ENCODE measurements at regions not wholly inside any gene's neighbourhood (a gene's known extent, or its start where the extent isn't known, plus 50 kb on each side); places are given as distances from the start of the nearest gene placed in this dataset.

DNA sequence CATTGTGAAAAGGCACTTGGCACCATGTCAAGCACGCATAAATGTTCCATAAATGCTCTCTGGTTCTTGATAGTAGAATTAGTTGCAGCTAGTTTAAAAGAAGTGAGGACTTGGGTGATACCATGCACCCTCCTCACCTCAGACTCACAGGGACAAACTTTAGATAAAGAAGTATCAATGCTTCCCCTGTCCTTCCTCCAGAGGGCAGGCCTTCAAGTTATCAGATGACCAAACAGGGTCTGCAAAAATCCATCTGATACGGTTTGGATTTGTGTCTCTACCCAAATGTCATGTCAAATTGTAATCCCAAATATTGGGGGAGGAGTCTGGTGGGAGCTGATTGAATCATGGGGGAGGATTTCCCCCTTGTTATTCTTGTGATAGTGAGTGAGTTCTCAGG is 54.1 kb downstream of the C1QL2 start:
- no peak for DNase-seq

DNA sequence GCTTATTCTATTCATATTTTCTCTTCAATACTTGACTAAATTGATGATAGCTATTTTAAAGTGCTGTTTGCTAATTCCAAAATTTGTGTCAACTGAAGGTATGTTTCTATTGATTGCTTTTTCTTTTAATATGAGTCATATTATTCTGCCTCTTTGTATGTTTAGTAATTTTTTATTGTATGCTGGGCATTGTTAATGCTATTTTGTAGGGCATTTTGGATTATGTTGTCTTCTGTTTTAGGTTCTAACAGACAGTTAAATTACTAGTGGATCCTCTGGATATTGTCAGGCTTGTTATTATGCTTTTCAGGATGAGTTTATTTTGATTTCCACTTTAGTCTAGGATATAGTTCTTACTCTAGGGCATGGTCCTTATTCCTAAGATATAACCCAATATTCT is 55.6 kb downstream of the C1QL2 start:
- DNase-seq, result no peak

DNA sequence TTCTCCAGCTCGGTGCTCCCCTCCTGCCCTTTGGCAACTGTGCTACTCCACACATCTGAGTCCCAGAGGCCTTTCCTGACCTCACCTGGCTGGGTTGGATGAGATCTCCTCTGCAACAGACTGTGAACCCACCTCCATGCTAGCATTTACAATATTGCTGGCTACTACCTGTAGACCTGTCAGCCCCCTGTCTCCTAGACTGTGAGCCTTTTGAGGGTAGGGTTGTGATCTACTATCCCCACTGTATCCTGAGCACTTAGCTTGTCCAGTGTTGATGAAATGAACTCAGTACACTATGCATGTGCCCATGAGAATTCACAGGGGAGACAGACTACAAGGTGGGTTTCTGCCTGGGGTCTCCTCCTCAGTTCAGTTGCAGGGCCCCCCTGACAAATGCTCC is 70.1 kb downstream of the C1QL2 start:
- DNase-seq, result no peak

DNA sequence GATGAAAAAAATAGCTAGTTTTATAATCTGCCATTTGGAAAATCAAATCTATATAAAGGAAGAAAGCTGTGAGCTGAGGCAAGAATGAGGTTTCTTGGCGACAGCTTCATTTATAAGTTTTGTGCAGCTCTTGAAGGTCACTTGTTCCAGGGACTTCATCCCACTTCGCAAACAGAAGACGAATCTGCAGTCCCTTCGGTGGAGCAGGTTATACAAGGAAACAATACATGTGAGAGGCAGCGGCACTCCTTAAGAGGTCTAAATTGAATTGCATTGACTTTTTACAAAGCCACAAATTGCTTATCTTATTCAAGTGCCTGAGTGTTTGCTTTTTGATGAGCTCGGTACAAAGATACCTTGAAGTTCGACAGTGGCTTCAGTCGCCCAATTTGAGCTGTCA is 72.2 kb downstream of the C1QL2 start:
- DNase-seq, result no peak

DNA sequence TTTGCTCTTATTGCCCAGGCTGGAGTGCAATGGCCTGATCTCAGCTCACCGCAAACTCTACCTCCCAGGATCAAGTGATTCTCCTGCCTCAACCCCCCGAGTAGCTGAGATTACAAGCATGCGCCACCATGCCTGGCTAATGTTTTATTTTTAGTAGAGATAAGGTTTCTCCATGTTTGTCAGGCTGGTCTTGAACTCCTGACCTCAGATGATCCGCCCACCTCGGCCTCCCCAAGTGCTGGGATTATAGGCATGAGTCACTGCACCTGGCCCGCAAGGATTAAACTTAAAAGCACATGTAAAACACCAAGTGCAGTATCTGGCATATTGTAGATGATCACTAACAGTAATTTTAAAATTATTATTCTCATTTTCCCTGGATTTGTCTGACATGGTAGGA is 72.9 kb downstream of the C1QL2 start:
- no peak for DNase-seq

DNA sequence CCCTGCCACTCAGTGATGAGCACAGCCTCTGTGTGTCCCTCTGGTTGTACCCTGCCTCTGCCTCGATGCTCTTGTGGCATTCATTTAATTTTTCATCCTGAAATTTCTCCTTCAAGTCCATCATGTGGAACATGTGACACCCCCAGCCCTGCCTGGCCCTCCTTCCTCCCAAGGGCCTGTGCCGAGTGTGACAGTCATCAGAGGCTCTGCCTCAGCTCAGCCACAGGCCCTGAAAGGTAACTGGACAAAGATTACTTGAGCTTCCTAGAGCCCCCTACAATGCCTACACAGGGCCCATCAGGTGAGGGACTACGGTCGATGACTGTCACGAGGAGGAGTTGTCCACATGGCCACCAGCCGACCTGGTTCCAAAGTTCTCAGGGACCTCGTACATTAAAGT is 75.1 kb downstream of the C1QL2 start:
- no peak for DNase-seq

DNA sequence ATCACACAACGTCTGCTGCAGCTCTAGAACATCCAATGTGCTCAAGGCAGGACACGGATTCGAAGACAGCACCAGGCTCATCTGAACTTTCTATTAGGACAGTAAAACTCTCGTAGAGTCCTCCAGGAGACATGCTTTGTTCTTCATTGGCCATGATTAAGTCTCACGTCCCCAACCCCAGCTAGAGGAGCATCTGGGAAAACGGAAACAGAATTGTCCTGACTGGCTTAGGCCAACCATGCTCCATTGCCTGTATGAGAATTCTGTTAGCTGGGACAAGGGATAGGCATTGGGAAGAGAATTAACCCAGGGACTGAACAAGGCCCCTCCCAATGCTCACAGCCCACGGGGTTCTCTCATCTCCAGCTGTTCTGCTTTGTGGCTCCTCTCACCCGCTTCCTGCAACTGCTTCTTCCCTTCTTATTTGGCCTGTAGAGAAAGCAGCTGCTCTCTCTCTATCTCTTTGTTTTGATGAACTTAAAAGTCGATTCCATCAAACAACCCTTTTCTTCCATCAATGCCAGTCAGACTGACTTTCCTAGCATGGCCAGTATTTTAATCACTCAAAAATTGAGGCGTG is 75.6 kb downstream of the C1QL2 start:
- DNase-seq, result no peak

DNA sequence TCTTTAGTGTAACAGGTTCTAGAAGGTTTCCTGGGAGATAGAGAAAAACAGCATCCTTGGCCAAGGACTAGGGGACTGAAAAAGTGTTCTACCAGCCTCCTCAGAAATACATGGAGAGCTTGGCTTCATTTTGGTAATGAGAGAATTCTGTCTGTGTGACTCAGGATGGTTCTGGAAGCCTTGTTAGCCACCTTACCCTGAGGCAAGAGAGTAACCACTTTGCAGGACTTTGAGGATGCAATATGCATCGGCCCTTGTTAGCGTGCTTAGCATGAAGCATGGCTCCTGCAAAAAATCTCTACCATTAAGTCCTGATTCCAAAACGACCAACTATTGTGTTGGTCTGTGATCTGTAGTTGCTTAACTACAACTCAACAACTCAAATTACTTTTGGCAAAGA is 79.8 kb downstream of the C1QL2 start:
- no peak for DNase-seq

DNA sequence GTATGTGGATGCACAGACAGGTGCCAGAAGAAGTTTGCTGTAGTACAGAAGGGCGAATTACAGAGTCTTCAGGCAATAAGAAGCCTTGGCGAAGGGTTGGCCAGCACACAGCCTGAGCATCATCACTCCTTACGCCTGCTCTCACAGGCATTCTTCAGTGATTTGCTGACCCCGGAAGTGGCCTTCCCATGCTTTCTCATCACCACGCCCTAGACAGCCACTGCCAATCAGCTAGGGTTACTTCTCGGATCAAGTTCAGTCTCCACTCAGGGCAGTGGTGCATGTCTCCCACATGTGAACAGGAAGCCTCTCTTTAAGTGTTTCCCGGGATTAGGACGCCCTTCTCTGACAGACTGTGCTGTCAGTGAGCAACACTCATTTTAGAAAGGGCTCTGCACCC is 81.8 kb downstream of the C1QL2 start:
- DNase-seq, result no peak

DNA sequence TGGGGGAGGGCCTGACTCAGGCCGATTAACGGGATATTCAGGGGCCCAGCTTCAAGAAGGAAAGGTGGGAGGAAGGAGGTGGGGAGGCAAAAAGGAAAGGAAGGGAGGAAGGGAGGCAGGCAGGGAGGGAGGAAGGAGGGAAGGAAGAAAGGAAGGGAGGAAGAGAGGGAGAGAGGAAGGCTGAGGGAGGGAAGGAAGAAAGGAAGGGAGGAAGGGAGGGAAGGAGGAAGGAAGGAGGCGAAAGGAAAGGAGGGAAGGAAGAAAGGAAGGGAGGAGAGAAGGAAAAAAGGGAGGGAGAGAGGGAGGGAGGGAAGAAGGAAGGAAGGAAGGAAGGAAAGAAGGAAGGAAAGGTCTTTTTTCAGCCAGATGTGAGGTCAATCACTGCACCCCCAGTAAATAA is 85.3 kb downstream of the C1QL2 start:
- DNase-seq, result no peak

DNA sequence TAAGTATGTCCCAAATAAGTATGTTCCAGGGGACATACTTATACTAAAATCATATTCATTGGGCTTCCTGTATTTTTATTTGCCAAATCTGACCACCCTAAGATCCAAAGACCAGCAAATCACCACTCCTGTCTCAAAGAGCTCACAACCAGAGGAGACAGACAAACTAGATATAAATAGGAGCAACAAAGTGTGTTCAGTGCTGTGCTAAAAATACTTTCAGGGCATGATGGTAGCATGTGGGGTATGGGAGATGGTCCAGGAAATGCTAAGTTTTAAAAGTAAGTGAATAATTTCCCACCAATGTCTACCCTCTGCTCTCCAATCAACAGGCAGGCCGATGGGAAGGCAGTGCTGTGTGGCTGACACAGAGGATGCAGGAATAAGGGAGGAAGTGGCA is 87.1 kb downstream of the C1QL2 start:
- DNase-seq, result no peak

DNA sequence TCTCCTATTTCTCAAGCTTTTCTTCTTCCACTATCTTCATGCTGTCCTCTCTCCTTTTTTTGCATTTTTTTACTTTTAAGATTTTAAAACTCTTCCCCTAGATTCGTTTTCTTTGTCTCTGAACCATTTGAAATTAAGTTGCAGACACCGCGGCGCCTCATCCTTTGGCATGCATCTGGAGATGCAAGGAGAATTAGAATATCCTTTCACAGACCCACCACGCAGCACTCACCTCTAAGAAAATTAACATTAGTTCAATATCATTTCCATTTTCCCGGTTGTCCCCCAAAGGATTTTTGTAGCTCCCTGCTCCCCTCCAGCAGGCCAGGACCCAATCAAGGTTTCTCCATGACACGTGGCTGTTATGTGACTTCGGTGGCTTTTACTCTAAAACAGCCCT is 88.8 kb downstream of the C1QL2 start:
- DNase-seq, result no peak

DNA sequence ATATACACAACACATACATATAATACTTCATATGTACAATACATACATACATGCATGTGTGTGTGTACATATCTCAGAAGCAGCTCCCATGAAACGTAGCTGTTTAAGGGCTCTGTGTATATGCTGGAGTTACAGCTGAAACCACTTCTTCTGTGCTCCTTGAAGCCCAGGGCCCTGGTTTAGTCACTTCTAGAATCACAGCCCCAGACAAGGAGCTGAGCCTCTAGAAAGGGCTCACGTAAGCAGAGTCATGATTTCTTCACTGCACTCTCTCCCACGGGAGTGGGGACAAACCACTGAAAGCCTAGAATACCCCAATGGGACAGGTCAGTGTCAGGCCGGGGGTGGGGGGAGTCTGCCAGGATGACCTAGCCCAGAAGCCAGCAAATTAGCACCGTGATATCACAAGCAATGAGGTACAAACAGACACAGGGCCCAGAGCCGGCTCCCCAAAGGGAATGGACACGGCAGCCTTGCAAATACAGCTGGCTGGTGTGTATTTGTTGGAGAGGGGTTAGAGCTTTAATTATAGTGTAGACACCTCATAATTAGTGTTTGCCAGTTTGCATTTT is 90.3 kb downstream of the C1QL2 start:
- DNase-seq, result no peak

DNA sequence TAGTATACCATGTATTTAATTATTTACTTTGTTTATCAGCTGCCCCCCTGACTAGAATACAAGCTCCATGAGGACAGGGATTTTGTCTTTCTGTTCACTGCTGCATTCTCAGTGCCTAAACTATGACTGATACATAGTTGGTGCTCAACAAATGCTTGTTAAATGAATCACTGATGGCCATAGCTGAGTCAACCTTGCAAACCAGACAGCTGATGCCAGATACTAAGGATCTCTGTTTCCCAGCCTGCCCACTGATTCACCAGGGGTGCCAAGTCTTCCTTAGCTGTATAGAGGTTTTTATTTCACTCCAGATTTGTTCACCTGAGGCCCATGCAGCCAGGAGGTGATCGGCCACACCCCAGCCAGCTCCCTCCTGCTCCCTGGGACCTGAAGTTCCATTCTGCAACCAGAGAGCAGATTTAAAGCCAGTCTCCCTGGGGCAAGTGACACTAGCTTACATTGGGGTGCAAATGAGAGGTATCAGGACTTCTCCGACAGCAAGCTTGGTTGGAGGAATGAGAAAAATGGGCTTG is 92.2 kb downstream of the C1QL2 start:
- DNase-seq, result no peak

DNA sequence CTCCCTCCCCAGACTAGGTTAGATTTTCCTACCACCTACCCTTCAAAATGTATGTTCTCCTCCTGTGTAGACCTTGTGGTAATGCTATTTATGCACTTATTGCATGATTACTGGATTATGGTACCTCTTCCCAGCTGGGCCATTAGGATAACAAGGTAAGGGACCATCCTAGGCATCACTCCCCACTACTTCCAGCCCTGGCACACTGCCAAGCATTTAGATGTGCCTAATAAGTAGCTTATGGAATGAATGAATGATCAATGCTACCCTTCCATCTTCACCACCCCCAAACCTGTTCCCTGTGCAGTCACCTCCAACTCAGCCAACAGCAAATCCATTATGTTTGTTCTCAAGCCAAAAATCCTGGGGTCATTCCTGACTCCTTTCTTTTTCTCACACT is 93.4 kb downstream of the C1QL2 start:
- no peak for DNase-seq

DNA sequence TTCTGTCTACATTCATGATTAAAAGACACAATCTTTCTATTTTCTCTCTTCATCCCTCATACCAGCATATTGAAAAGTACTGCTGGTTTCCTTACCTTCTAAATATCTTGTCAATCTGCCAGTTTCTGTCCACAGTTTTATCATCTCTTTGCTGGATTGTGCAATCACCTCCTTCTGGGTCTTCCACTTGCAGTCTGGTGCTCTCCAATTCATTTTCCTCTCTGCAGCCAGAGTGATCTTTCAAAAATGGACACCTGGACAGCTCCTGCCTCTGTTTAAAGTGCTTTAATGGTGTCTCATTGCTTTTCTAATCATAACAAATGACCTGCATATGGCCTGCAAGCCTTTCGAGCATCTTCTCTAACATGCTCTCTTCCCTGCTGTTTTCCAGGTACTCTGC is 94.0 kb downstream of the C1QL2 start:
- DNase-seq, result no peak

DNA sequence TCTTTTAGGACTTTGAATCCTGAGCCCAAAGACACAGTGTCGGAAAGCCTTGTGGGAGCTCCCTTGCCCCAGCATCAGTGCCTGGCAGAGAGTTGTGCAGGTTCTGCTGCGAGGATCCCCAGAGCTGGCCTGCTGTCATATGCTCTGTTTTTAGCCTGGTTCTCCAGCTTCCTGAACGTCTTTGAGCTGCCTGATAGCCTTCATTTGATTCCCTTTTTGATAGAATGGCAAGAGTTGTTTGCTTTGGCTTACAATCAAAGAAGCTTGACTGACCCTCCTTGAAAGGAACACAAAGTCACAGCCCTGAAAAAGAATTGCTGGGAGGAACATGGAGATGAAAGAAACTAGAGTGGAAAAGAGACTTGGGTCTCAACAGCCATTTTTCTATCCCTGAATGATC is 95.4 kb downstream of the C1QL2 start:
- no peak for DNase-seq

DNA sequence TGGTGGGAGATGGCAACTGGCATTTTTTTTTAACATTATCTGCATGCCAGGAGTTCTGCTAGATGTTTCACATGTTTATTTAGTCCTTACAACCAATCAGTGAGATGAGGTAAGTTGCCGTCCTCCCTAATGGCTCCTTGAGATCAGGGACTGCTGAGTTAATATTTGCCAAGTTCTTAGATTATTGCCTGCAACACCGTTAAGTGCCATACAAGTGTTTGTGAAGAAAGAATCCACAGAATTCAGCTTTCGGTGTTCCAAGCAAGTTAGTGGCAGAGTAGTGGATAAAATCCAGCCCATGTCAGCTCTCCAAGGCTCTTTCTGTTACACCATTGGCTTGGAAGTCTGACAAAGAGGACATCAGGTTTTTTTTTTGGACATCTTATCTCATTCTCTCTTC is 95.9 kb downstream of the C1QL2 start:
- no peak for DNase-seq

DNA sequence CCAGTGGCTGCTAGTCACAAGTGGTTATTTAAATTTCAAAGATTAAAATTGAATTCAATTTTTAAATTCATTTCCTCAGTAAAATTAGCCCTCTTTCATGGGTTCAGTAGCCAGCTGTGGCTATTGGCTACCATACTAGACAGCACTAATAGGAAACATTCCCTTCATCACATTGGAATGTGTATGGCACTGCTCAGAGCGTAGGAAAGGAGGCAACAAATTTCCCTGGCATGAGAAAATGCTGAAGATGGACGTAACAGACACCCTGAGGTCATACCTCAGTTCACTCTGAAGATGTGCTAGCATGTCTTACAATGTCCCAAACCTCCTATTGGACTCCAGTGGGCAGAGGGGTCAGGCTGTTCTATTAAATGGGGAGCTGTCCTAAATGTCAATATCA is 96.4 kb downstream of the C1QL2 start:
- no peak for DNase-seq

DNA sequence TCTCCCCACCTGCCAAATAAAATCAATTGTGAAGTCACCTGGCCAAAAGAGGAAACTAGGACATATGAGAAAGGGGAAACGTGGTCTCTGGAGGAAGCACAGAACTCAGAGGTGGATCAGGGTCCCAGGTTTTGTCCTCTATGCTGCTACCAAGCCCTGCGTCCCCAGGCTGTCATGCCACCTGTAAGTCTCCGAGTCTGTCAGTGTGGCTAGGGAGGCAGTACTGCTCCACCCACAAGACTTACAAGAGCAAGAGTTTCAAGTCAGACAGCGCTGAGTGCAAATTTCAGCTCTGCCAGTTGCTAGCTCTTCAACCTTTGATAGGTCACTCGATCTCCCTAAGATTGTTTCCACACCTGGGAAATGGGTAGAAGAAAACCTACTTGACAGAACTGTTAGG is 98.6 kb downstream of the C1QL2 start:
- DNase-seq, result no peak

DNA sequence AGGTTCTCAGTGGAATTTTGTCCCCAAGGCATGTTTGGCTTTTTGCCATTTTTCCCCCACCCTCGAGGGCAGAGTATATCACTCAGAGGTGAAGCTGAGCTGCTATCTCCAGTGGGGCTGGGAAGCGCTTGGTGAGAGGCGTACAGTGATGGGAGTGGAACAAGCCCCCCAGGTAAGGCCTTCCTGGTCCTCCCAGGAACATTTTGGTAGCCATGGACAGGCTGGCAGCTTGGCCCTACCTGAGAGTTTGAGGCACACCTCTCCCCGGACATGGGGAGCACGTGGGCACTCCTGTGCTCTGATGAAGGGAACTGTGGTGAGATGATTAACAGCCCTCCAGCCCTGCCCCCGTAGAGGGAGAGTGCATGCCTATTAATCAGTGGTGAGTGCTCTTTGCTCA is 99.3 kb downstream of the C1QL2 start:
- no peak for DNase-seq

DNA sequence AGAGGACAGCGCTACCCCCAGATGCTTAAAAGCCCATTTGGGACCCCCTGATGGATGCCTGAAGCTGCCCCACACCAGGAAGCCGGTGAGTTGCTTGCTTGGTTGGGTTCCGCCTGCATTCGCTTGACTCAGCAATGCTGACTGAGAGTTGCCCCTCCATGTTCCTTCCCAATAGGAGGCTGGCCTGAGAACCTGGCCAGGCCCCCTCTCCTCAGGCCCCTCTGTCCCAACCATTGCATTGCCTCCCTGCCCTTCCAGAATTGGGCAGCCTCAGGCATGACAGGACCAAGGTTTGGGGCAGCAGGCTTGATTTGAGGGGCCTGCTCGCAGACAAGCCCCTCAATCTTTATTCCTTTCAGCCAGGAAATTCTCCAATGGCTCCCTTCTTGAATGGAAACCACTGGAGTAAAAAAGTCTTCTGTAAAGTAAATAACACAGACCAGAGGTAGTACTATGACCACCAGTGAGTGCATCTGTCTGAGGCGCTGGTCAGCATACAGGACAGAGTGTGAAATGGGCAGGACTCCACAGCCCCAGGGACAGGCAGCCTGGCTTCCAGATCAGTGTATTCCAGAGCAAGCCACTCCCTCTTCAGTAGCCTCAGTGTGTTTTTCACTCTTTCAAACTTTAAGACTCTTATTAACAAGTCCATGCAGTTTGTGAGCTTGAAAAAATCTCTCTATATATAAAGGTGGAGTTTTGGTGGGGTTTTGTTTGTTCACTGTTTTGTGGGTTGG is 104.7 kb downstream of the C1QL2 start:
- DNase-seq, result no peak

DNA sequence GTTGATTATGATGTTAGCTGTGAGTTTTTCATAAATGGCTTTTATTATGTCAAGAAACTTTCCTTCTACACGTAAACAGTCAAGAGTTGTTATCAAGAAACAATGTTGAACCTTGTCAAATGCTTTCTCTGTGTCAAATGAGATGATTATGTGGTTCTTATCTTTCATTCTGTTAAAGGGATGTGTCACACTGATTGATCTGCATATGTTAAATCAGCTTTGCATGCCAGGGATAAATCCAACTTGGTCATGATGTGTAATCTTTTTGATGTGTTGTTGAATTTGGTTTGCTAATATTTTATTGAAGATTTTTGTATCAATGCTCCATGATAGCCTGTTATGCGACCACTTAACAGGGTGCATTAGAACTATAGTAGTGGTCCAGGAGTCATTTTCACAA is 107.3 kb downstream of the C1QL2 start:
- DNase-seq, result no peak

DNA sequence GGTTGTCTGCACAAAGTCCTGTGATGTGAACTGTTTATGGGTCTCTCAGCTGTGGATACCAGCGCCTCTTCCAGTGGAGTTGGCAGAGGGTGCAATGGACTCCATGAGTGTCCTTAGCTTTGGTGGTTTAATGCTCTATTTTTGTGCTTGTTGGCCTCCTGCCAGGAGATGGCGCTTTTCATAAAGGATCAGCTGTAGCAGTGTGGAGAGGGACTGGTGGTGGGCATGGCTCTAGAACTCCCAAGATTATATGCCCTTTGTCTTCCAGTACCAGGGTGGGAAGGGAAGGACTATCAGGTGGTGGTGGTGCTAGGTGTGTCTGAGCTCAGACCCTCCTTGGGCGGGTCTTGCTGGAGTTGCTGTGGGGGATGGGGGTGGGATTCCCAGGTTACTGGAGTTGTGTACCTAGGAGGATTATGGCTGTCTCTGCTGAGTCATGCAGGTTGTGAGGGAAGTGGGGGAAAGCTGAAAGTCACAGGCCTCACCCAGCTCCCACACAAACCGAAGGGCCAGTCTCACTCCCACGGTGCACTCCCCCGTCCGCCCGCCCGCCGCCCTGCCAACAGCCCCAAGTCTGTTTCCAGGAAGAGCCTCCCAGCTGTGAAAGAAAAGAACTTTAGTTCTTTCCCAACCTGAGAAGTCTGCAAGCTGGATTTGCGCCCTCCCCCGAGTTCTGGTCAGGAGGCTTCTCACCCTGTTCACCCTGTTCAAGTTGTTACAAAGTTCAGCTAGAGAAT is 108.1 kb downstream of the MARCO start:
- peak; percentile 10 for DNase-seq

Data from DMS53 (cell line).